ENCODE measurements at regions not wholly inside any gene's neighbourhood (a gene's known extent, or its start where the extent isn't known, plus 50 kb on each side); places are given as distances from the start of the nearest gene placed in this dataset.

- DNase-seq (ENCODE audit: low read depth), result no peak
- no peak overlapping the region for H3K4me3 ChIP-seq (replicated peaks; ENCODE audit: low read depth, low read length)
- TF ChIP-seq CTCF (IDR thresholded peaks at IDR 0.05; ENCODE audit: low read length, missing control alignments), result no peak
Observed at GRCh38 chr21:38960251-38960650, 154.5 kb downstream of the ETS2 start.

- no peak for DNase-seq (ENCODE audit: low read depth)
- H3K4me3 ChIP-seq (replicated peaks; ENCODE audit: low read depth, low read length), result no peak overlapping the region
- no peak for TF ChIP-seq CTCF (IDR thresholded peaks at IDR 0.05; ENCODE audit: low read length, missing control alignments)
Observed at GRCh38 chr21:38959692-38960061, 153.9 kb downstream of the ETS2 start.

- peak; percentile 89 for DNase-seq (ENCODE audit: low read depth)
- TF ChIP-seq CTCF (IDR thresholded peaks at IDR 0.05; ENCODE audit: low read length, missing control alignments), result no peak
- no peak overlapping the region for H3K4me3 ChIP-seq (replicated peaks; ENCODE audit: low read depth, low read length)
Observed at GRCh38 chr21:38958940-38959691, 153.4 kb downstream of the ETS2 start.

- TF ChIP-seq CTCF (IDR thresholded peaks at IDR 0.05; ENCODE audit: low read length, missing control alignments), result no peak
- DNase-seq (ENCODE audit: low read depth), result no peak
- H3K4me3 ChIP-seq (replicated peaks; ENCODE audit: low read depth, low read length), result no peak overlapping the region
Observed at GRCh38 chr21:38958323-38958705, 152.6 kb downstream of the ETS2 start.

GRCh38 chr21:38957575-38958322 lies 152.0 kb downstream of the ETS2 start:
- H3K4me3 ChIP-seq (replicated peaks; ENCODE audit: low read depth, low read length), result no peak overlapping the region
- no peak for DNase-seq (ENCODE audit: low read depth)
- TF ChIP-seq CTCF (IDR thresholded peaks at IDR 0.05; ENCODE audit: low read length, missing control alignments), result no peak

GRCh38 chr21:38956856-38957571 lies 151.3 kb downstream of the ETS2 start:
- no peak for DNase-seq (ENCODE audit: low read depth)
- no peak overlapping the region for H3K4me3 ChIP-seq (replicated peaks; ENCODE audit: low read depth, low read length)
- no peak for TF ChIP-seq CTCF (IDR thresholded peaks at IDR 0.05; ENCODE audit: low read length, missing control alignments)

All from fibroblast of pulmonary artery (primary cell).